Ascending aorta (tissue), 2 donors: ENCODE measurements at regions not wholly inside any gene's neighbourhood (a gene's known extent, or its start where the extent isn't known, plus 50 kb on each side); places are given as distances from the start of the nearest gene placed in this dataset.

Experiments used
- DNase-seq, 2 donors: peaks; one replicate each; pipeline ENCODE4 v3.0.0-alpha.2; 2019; ENCODE audit warnings: low spot score in 2 of 2
- H3K27ac ChIP-seq, 2 donors: fragments of 200-600 bp; sonication (generic); one replicate each; pipeline ENCODE4 v1.5.1; 2016 to 2017; ENCODE audit warnings: mild to moderate bottlenecking in 1 of 2
- H3K27me3 ChIP-seq: fragments of 200-600 bp; sonication (generic); one replicate; pipeline ENCODE4 v1.5.1; 2017
- H3K36me3 ChIP-seq, 2 donors: fragments of 200-600 bp; sonication (generic); one replicate each; pipeline ENCODE4 v1.5.1; 2016
- H3K4me1 ChIP-seq, 2 donors: fragments of 200-600 bp; sonication (generic); one replicate each; pipeline ENCODE4 v1.5.1; 2016 to 2017; ENCODE audit warnings: mild to moderate bottlenecking in 1 of 2
- H3K4me3 ChIP-seq, 2 donors: fragments of 200-600 bp; sonication (generic); one replicate each; pipeline ENCODE4 v1.5.1; 2016 to 2017; ENCODE audit warnings: mild to moderate bottlenecking in 1 of 2
- H3K9me3 ChIP-seq, 2 donors: fragments of 200-600 bp; sonication (generic); one replicate each; pipeline ENCODE4 v1.5.1; 2016
- CTCF ChIP-seq, 3 experiments: fragments of 200-600 bp in 2 of 3; fragments of 450-650 bp in 1 of 3; sonication (generic) in 2 of 3; IDR thresholded peaks; one replicate each; pipeline ENCODE4 v1.5.1; 2016 to 2019; ENCODE audit warnings: antibody characterized with exemption in 3 of 3, mild to moderate bottlenecking in 1 of 3, moderate library complexity in 1 of 3
- intact Hi-C: fragments of 100-400 bp; cut with DNase I; formaldehyde crosslinking; loops from one replicate; pipeline ENCODE4 v1.15.1; 2023

GRCh38 chr13:75049735-75050335 lies 432.1 kb downstream of the TBC1D4 start:
- no peak for DNase-seq
- H3K9me3 ChIP-seq: no peaks in the 10 kb centered on the region
- TF ChIP-seq CTCF (IDR thresholded peaks at IDR 0.05): no peak
- no peaks in the 10 kb centered on the region for H3K27me3 ChIP-seq
- intact Hi-C loops: no loop called here
- H3K4me1 ChIP-seq: no peaks in the 10 kb centered on the region
- H3K4me3 ChIP-seq: no peak overlapping the region
- no peaks in the 10 kb centered on the region for H3K36me3 ChIP-seq
- H3K27ac ChIP-seq: no peak overlapping the region

- Histone ChIP-seq H3K4me3 (no peak overlapping the region), H3K27ac (no peak overlapping the region), H3K9me3 (no peaks in the 10 kb centered on the region), H3K4me1 (no peaks in the 10 kb centered on the region), H3K36me3 (no peaks in the 10 kb centered on the region), H3K27me3 (no peaks in the 10 kb centered on the region)
- DNase-seq: no peak
- intact Hi-C loops: no loop called here
- no peak for TF ChIP-seq CTCF (IDR thresholded peaks at IDR 0.05)
These were observed 439.2 kb downstream of the TBC1D4 start for GRCh38 chr13:75042807-75043206.

- TF ChIP-seq CTCF (IDR thresholded peaks at IDR 0.05): no peak
- peaks cover 8 to 29% of the 10 kb centered on the region in 2 donors for H3K9me3 ChIP-seq
- DNase-seq: no peak
- no peak overlapping the region for H3K4me3 ChIP-seq
- H3K27me3 ChIP-seq: no peaks in the 10 kb centered on the region
- no peaks in the 10 kb centered on the region for H3K4me1 ChIP-seq
- intact Hi-C loops: no loop called here
- H3K27ac ChIP-seq: no peak overlapping the region
- H3K36me3 ChIP-seq: no peaks in the 10 kb centered on the region
These were observed 443.4 kb downstream of the TBC1D4 start for GRCh38 chr13:75038393-75039113.

- DNase-seq: no peak
- H3K27ac ChIP-seq: no peak overlapping the region
These were observed 456.0 kb downstream of the TBC1D4 start for GRCh38 chr13:75025956-75026355.

GRCh38 chr13:75024602-75025001 lies 457.4 kb downstream of the TBC1D4 start:
- Histone ChIP-seq H3K9me3 (no peaks in the 10 kb centered on the region), H3K27me3 (no peaks in the 10 kb centered on the region), H3K36me3 (no peaks in the 10 kb centered on the region), H3K4me3 (no peak overlapping the region), H3K27ac (no peak overlapping the region), H3K4me1 (no peaks in the 10 kb centered on the region)
- no peak for DNase-seq
- TF ChIP-seq CTCF (IDR thresholded peaks at IDR 0.05): no peak
- intact Hi-C loops: no loop called here

More at GRCh38 chr13:75025956-75026355, 456.0 kb downstream of the TBC1D4 start:
- intact Hi-C loops: no loop called here
- Histone ChIP-seq H3K4me3 (no peak overlapping the region), H3K27me3 (no peaks in the 10 kb centered on the region), H3K9me3 (no peaks in the 10 kb centered on the region), H3K4me1 (no peaks in the 10 kb centered on the region), H3K36me3 (no peaks in the 10 kb centered on the region)
- no peak for TF ChIP-seq CTCF (IDR thresholded peaks at IDR 0.05)
